CD4-positive, alpha-beta T cell treated with Interferon alpha-2 for 1 hour (primary cell): ENCODE measurements at regions not wholly inside any gene's neighbourhood (a gene's known extent, or its start where the extent isn't known, plus 50 kb on each side); places are given as distances from the start of the nearest gene placed in this dataset.
"Not testable (repeated sequence)": the region's sequence is repeated elsewhere in the genome, so short reads cannot be mapped to it uniquely, and the experiment has no call there.

Experiments
- DNase-seq, 2 donors: peaks; one replicate each; pipeline ENCODE4 v3.0.0-alpha.2; 2020 to 2022

- no peak for DNase-seq
Observed at GRCh38 chr4:15294202-15294601, 133.6 kb upstream of the C1QTNF7 start.

- DNase-seq, result no peak
Observed at GRCh38 chr4:15294832-15295231, 133.0 kb upstream of the C1QTNF7 start.

GRCh38 chr4:15295421-15296162 lies 132.2 kb upstream of the C1QTNF7 start:
- no peak for DNase-seq

- DNase-seq, result no peak
Observed at GRCh38 chr4:15297344-15297743, 130.5 kb upstream of the C1QTNF7 start.

- DNase-seq, result no peak
Observed at GRCh38 chr4:15299627-15300026, 128.2 kb upstream of the C1QTNF7 start.

GRCh38 chr4:15303052-15303641 lies 124.7 kb upstream of the C1QTNF7 start:
- DNase-seq, result no peak

GRCh38 chr4:15314974-15315373 lies 112.9 kb upstream of the C1QTNF7 start:
- DNase-seq, result no peak

- no peak for DNase-seq
Observed at GRCh38 chr4:15317246-15317645, 110.6 kb upstream of the C1QTNF7 start.

- DNase-seq, result no peak
Observed at GRCh38 chr4:15318621-15319348, 109.0 kb upstream of the C1QTNF7 start.

- DNase-seq, result no peak
Observed at GRCh38 chr4:15320121-15320678, 107.6 kb upstream of the C1QTNF7 start.

- DNase-seq, result no peak
Observed at GRCh38 chr4:15322006-15322405, 105.8 kb upstream of the C1QTNF7 start.

- no peak for DNase-seq
Observed at GRCh38 chr4:15325987-15326386, 101.8 kb upstream of the C1QTNF7 start.

- no peak for DNase-seq
Observed at GRCh38 chr4:15327311-15328298, 100.2 kb upstream of the C1QTNF7 start.

GRCh38 chr4:15331930-15332329 lies 95.9 kb upstream of the C1QTNF7 start:
- no peak for DNase-seq

GRCh38 chr4:15332377-15332776 lies 95.5 kb upstream of the C1QTNF7 start:
- DNase-seq, result no peak

GRCh38 chr4:15333692-15334633 lies 93.9 kb upstream of the C1QTNF7 start:
- no peak for DNase-seq

- no peak for DNase-seq
Observed at GRCh38 chr4:15336410-15337167, 91.2 kb upstream of the C1QTNF7 start.

GRCh38 chr4:15337168-15337657 lies 90.6 kb upstream of the C1QTNF7 start:
- not testable (repeated sequence) for DNase-seq

GRCh38 chr4:15339737-15340136 lies 88.1 kb upstream of the C1QTNF7 start:
- no peak for DNase-seq

- DNase-seq, result no peak
Observed at GRCh38 chr4:15340332-15340731, 87.5 kb upstream of the C1QTNF7 start.
